NCI-H774 (cell line): ENCODE measurements at regions not wholly inside any gene's neighbourhood (a gene's known extent, or its start where the extent isn't known, plus 50 kb on each side); places are given as distances from the start of the nearest gene placed in this dataset.
"Not testable (repeated sequence)": the region's sequence is repeated elsewhere in the genome, so short reads cannot be mapped to it uniquely, and the experiment has no call there.

Experiments
- DNase-seq: peaks from one replicate; lab custom pipeline; 2025; lab: John Stamatoyannopoulos, UW

GRCh38 chr10:53650794-53651193 is 878.2 kb upstream of the MBL2 start:
- no peak for DNase-seq

GRCh38 chr10:53647221-53647620 is 874.6 kb upstream of the MBL2 start:
- not testable (repeated sequence) for DNase-seq

- DNase-seq = no peak
Observed at GRCh38 chr10:53646525-53646924, 873.9 kb upstream of the MBL2 start.

- no peak for DNase-seq
Observed at GRCh38 chr10:53645951-53646350, 873.4 kb upstream of the MBL2 start.

- DNase-seq = no peak
Observed at GRCh38 chr10:53638006-53638405, 865.4 kb upstream of the MBL2 start.

- no peak for DNase-seq
Observed at GRCh38 chr10:53624722-53625121, 852.1 kb upstream of the MBL2 start.

- no peak for DNase-seq
Observed at GRCh38 chr10:53622201-53622600, 849.6 kb upstream of the MBL2 start.

- DNase-seq = no peak
Observed at GRCh38 chr10:53619671-53620070, 847.1 kb upstream of the MBL2 start.

GRCh38 chr10:53607691-53608090 is 835.1 kb upstream of the MBL2 start:
- DNase-seq = no peak

GRCh38 chr10:53606981-53607380 is 834.4 kb upstream of the MBL2 start:
- DNase-seq = no peak

- DNase-seq = peak; percentile 21
Observed at GRCh38 chr10:53601260-53601875, 828.8 kb upstream of the MBL2 start.

GRCh38 chr10:53598914-53599313 is 826.3 kb upstream of the MBL2 start:
- no peak for DNase-seq

GRCh38 chr10:53597835-53598251 is 825.3 kb upstream of the MBL2 start:
- DNase-seq = no peak

- DNase-seq = no peak
Observed at GRCh38 chr10:53580465-53580864, 807.9 kb upstream of the MBL2 start.

- no peak for DNase-seq
Observed at GRCh38 chr10:53579773-53580172, 807.2 kb upstream of the MBL2 start.

GRCh38 chr10:53574024-53574423 is 801.4 kb upstream of the MBL2 start:
- no peak for DNase-seq

GRCh38 chr10:53573498-53573897 is 800.9 kb upstream of the MBL2 start:
- no peak for DNase-seq

- DNase-seq = no peak
Observed at GRCh38 chr10:53572799-53573198, 800.2 kb upstream of the MBL2 start.

GRCh38 chr10:53570221-53570620 is 797.6 kb upstream of the MBL2 start:
- DNase-seq = no peak

- DNase-seq = no peak
Observed at GRCh38 chr10:53569455-53569854, 796.9 kb upstream of the MBL2 start.

- DNase-seq = no peak
Observed at GRCh38 chr10:53548664-53549063, 776.1 kb upstream of the MBL2 start.

- DNase-seq = no peak
Observed at GRCh38 chr10:53547364-53547763, 774.8 kb upstream of the MBL2 start.

- no peak for DNase-seq
Observed at GRCh38 chr10:53543410-53543809, 770.8 kb upstream of the MBL2 start.

GRCh38 chr10:53537508-53537907 is 764.9 kb upstream of the MBL2 start:
- no peak for DNase-seq

GRCh38 chr10:53536322-53536721 is 763.7 kb upstream of the MBL2 start:
- DNase-seq = no peak
